Neural progenitor cell (in vitro differentiated cells): ENCODE measurements at regions not wholly inside any gene's neighbourhood (a gene's known extent, or its start where the extent isn't known, plus 50 kb on each side); places are given as distances from the start of the nearest gene placed in this dataset.

ENCODE experiments used
- DNase-seq: peaks from one replicate; pipeline ENCODE4 v3.0.0-alpha.2; 2016; ENCODE audit warnings: low spot score
- H2AFZ ChIP-seq: fragments of 200-600 bp; sonication (generic); replicated peaks from 2 replicates; pipeline ENCODE4 v1.6.1; 2016; ENCODE audit warnings: antibody characterized with exemption
- H3F3A ChIP-seq: fragments of 200-600 bp; sonication (generic); 2 replicates; pipeline ENCODE4 v1.6.1; 2016; ENCODE audit warnings: antibody characterized with exemption, low read depth
- H3K27ac ChIP-seq: fragments of 200-600 bp; sonication (generic); 2 replicates; pipeline ENCODE4 v1.5.1; 2016; ENCODE audit warnings: mild to moderate bottlenecking
- H3K27me3 ChIP-seq: fragments of 200-600 bp; sonication (generic); 2 replicates; pipeline ENCODE4 v1.6.1; 2016; ENCODE audit warnings: mild to moderate bottlenecking, moderate library complexity
- H3K36me3 ChIP-seq: fragments of 200-600 bp; sonication (generic); 2 replicates; pipeline ENCODE4 v1.5.1; 2016
- H3K4me1 ChIP-seq: fragments of 200-600 bp; sonication (generic); 2 replicates; pipeline ENCODE4 v1.6.1; 2016; ENCODE audit warnings: mixed run types
- H3K4me2 ChIP-seq: fragments of 200-600 bp; sonication (generic); 2 replicates; pipeline ENCODE4 v1.6.1; 2016
- H3K4me3 ChIP-seq: fragments of 200-600 bp; sonication (generic); 2 replicates; pipeline ENCODE4 v1.5.1; 2016
- H3K79me2 ChIP-seq: fragments of 200-600 bp; sonication (generic); 2 replicates; pipeline ENCODE4 v1.6.1; 2016; ENCODE audit warnings: low read depth
- H3K9ac ChIP-seq: fragments of 200-600 bp; sonication (generic); 2 replicates; pipeline ENCODE4 v1.6.1; 2016
- H3K9me3 ChIP-seq: fragments of 200-600 bp; sonication (generic); 2 replicates; pipeline ENCODE4 v1.5.1; 2016; ENCODE audit warnings: low read depth
- H4K20me1 ChIP-seq: fragments of 200-600 bp; sonication (generic); 2 replicates; pipeline ENCODE4 v1.6.1; 2016; ENCODE audit warnings: low read depth
- H3K27ac Mint-ChIP-seq: 3 replicates; pipeline ENCODE4 v1.8.0; 2021; ENCODE audit warnings: mixed read lengths
- H3K27me3 Mint-ChIP-seq: 2 replicates; pipeline ENCODE4 v1.8.0; 2022; ENCODE audit warnings: low read depth, mild to moderate bottlenecking, inconsistent platforms, moderate library complexity, mixed read lengths; ENCODE audit not compliant: insufficient read depth
- H3K36me3 Mint-ChIP-seq: 3 replicates; pipeline ENCODE4 v1.8.0; 2021; ENCODE audit warnings: mixed read lengths
- H3K4me1 Mint-ChIP-seq: 3 replicates; pipeline ENCODE4 v1.8.0; 2021; ENCODE audit warnings: mixed read lengths
- H3K4me3 Mint-ChIP-seq: 3 replicates; pipeline ENCODE4 v1.8.0; 2021; ENCODE audit warnings: mild to moderate bottlenecking, moderate library complexity, mixed read lengths
- H3K9me3 Mint-ChIP-seq: 3 replicates; pipeline ENCODE4 v1.8.0; 2020; ENCODE audit warnings: mixed read lengths
- EZH2 ChIP-seq: fragments of 200-600 bp; sonication (generic); IDR thresholded peaks from 2 replicates; pipeline ENCODE4 v1.6.1; 2017; ENCODE audit warnings: antibody characterized with exemption, mild to moderate bottlenecking, moderate library complexity
- EZH2phosphoT487 ChIP-seq: fragments of 200-600 bp; sonication (generic); IDR thresholded peaks from 2 replicates; pipeline ENCODE4 v1.6.1; 2017; ENCODE audit warnings: antibody characterized with exemption
- TF ChIP-seq, protein P1 (sequence below): fragments of 200-600 bp; sonication (generic); IDR thresholded peaks from 2 replicates; pipeline ENCODE4 v1.5.1; 2017; ENCODE audit warnings: antibody characterized with exemption, mild to moderate bottlenecking

DNA sequence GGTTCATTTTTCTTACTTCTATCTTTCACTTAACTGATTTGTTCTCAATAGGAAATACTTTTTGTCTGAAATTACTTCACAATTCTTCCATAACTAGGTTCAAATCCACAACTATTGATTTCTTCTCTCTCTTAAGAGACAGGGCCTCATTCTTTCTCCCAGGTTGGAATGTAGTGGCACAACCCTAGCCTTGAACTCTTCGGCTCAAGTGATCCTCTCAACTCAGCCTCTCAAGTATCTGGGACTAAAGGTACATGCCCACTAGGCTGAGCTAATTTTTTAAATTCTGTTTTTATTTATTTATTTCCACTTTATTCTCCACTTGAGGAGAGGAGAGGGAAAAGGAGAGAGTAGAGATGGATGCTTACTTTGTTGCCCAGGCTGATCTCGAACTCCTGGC is 370.4 kb upstream of the PLXNA2 start:
- TF ChIP-seq EZH2 (no peak), EZH2phosphoT487 (no peak)
- TF ChIP-seq, protein P1, sequence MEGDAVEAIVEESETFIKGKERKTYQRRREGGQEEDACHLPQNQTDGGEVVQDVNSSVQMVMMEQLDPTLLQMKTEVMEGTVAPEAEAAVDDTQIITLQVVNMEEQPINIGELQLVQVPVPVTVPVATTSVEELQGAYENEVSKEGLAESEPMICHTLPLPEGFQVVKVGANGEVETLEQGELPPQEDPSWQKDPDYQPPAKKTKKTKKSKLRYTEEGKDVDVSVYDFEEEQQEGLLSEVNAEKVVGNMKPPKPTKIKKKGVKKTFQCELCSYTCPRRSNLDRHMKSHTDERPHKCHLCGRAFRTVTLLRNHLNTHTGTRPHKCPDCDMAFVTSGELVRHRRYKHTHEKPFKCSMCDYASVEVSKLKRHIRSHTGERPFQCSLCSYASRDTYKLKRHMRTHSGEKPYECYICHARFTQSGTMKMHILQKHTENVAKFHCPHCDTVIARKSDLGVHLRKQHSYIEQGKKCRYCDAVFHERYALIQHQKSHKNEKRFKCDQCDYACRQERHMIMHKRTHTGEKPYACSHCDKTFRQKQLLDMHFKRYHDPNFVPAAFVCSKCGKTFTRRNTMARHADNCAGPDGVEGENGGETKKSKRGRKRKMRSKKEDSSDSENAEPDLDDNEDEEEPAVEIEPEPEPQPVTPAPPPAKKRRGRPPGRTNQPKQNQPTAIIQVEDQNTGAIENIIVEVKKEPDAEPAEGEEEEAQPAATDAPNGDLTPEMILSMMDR = no peak
- Mint-ChIP-seq H3K4me1 (peaks cover 4% of the 10 kb centered on the region), H3K27ac (no peak overlapping the region), H3K9me3 (peaks cover 11% of the 10 kb centered on the region), H3K4me3 (no peak overlapping the region), H3K27me3 (no peaks in the 10 kb centered on the region), H3K36me3 (no peaks in the 10 kb centered on the region)
- Histone ChIP-seq H3K79me2 (no peaks in the 10 kb centered on the region), H3K27ac (no peak overlapping the region), H3K4me3 (no peak overlapping the region), H3F3A (no peaks in the 10 kb centered on the region), H3K4me2 (no peak overlapping the region), H2AFZ (no peak overlapping the region), H3K27me3 (no peaks in the 10 kb centered on the region), H3K36me3 (no peaks in the 10 kb centered on the region), H3K4me1 (no peaks in the 10 kb centered on the region), H4K20me1 (no peaks in the 10 kb centered on the region), H3K9me3 (no peaks in the 10 kb centered on the region), H3K9ac (no peak overlapping the region)
- DNase-seq = no peak

DNA sequence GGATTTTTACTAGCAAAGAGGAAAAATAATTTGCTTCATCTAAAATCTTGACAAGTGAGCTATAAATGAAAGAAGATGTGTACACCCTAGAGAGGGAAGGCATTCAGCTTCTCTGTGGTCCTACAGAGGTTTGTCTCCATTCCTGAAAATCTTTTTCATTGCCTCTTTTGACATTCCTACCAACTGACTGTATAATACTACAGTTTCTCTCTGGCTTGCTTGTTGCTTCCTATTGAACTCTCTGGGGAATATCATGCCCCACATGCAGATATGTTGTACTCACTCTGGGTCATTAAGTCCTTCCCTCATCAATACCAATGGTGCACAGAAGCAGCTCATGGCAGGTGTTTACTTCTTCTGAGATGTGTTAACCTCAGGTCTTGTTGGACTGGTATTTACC is 371.2 kb upstream of the PLXNA2 start:
- TF ChIP-seq EZH2phosphoT487 (no peak), EZH2 (no peak)
- TF ChIP-seq, protein P1 = no peak
- Mint-ChIP-seq H3K4me1 (no peaks in the 10 kb centered on the region), H3K27me3 (no peaks in the 10 kb centered on the region), H3K4me3 (no peak overlapping the region), H3K36me3 (no peaks in the 10 kb centered on the region), H3K27ac (no peak overlapping the region), H3K9me3 (peaks cover 19% of the 10 kb centered on the region)
- Histone ChIP-seq H3K79me2 (no peaks in the 10 kb centered on the region), H3K9me3 (peaks cover 1% of the 10 kb centered on the region), H3K27me3 (no peaks in the 10 kb centered on the region), H2AFZ (no peak overlapping the region), H4K20me1 (no peaks in the 10 kb centered on the region), H3K9ac (no peak overlapping the region), H3K27ac (no peak overlapping the region), H3K36me3 (no peaks in the 10 kb centered on the region), H3K4me3 (no peak overlapping the region), H3K4me1 (no peaks in the 10 kb centered on the region), H3F3A (no peaks in the 10 kb centered on the region), H3K4me2 (no peak overlapping the region)
- DNase-seq = no peak

DNA sequence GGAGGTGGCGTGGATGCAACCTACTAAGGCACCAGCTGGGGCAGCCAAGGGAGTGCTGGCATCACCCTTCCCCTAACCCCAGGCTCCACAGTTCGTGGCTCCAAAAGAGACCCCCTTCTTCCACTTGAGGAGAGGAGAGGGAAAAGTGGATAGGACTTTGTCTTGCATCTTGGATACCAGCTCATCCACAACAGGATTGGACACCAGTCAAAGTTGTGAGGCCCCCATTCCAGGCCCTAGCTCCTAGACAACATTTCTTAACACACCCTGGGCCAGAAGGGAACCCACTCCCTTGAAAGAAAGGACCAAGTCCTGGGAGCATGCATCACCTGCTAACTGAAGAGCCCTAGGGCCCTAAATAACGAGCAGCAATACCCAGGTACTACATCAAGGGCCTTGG is 372.6 kb upstream of the PLXNA2 start:
- Histone ChIP-seq H2AFZ (no peak overlapping the region), H3K79me2 (no peaks in the 10 kb centered on the region), H3K4me3 (no peak overlapping the region), H3K4me1 (no peaks in the 10 kb centered on the region), H3K9me3 (peaks cover 13% of the 10 kb centered on the region), H3K36me3 (no peaks in the 10 kb centered on the region), H3K27me3 (no peaks in the 10 kb centered on the region), H3F3A (no peaks in the 10 kb centered on the region), H3K27ac (no peak overlapping the region), H4K20me1 (no peaks in the 10 kb centered on the region), H3K9ac (no peak overlapping the region), H3K4me2 (no peak overlapping the region)
- no peak for DNase-seq
- H3K27me3 Mint-ChIP-seq = no peaks in the 10 kb centered on the region
- no peak overlapping the region for H3K27ac Mint-ChIP-seq
- H3K4me3 Mint-ChIP-seq = no peak overlapping the region
- H3K9me3 Mint-ChIP-seq = peaks cover 31% of the 10 kb centered on the region
- TF ChIP-seq EZH2phosphoT487 (no peak), EZH2 (no peak)
- TF ChIP-seq, protein P1 = no peak
- no peaks in the 10 kb centered on the region for H3K4me1 Mint-ChIP-seq
- H3K36me3 Mint-ChIP-seq = no peaks in the 10 kb centered on the region
